DND-41 (cell line): ENCODE measurements at regions not wholly inside any gene's neighbourhood (a gene's known extent, or its start where the extent isn't known, plus 50 kb on each side); places are given as distances from the start of the nearest gene placed in this dataset.

Experiments used
- CTCF ChIP-seq: IDR thresholded peaks from 2 replicates; pipeline ENCODE4 v1.5.1; 2012; ENCODE audit warnings: borderline replicate concordance, low read length, moderate library complexity, mild to moderate bottlenecking; ENCODE audit not compliant: poor library complexity, severe bottlenecking; ENCODE audit errors: extremely low read depth
- EZH2 ChIP-seq: IDR thresholded peaks from 3 replicates; pipeline ENCODE4 v1.6.1; 2012; ENCODE audit warnings: borderline replicate concordance, low read depth, mild to moderate bottlenecking, moderate library complexity, low read length, inconsistent platforms; ENCODE audit not compliant: severe bottlenecking

GRCh38 chr18:10225300-10225699, 229.1 kb upstream of the APCDD1 start:
- TF ChIP-seq CTCF (no peak), EZH2 (no peak)
